ENCODE measurements at regions not wholly inside any gene's neighbourhood (a gene's known extent, or its start where the extent isn't known, plus 50 kb on each side); places are given as distances from the start of the nearest gene placed in this dataset.

DNA sequence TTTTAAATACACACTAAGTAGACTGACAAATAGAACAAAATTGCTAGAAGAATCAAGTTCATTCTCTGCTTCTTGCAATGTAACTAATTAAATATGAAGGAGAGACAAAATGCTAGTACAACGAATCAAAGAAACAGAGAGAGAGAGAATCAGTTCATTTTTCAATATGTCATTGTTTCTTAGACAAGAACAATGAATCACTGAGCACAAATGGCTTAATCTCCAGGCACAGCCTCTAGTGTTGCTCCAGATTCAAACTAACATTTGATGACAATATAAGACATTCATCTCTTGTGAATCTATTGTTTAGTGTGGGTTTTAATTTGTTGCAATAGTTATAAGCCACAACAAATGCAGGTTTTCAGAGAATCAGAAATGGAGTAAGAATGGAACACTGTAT is 357.4 kb upstream of the TMEM229A start:
- no peak for TF ChIP-seq POLR2A (IDR thresholded peaks at IDR 0.05)
- TF ChIP-seq, protein P1, sequence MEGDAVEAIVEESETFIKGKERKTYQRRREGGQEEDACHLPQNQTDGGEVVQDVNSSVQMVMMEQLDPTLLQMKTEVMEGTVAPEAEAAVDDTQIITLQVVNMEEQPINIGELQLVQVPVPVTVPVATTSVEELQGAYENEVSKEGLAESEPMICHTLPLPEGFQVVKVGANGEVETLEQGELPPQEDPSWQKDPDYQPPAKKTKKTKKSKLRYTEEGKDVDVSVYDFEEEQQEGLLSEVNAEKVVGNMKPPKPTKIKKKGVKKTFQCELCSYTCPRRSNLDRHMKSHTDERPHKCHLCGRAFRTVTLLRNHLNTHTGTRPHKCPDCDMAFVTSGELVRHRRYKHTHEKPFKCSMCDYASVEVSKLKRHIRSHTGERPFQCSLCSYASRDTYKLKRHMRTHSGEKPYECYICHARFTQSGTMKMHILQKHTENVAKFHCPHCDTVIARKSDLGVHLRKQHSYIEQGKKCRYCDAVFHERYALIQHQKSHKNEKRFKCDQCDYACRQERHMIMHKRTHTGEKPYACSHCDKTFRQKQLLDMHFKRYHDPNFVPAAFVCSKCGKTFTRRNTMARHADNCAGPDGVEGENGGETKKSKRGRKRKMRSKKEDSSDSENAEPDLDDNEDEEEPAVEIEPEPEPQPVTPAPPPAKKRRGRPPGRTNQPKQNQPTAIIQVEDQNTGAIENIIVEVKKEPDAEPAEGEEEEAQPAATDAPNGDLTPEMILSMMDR (IDR thresholded peaks at IDR 0.05 in 4 of 5, conservative IDR thresholded peaks at IDR 0.05 in 1 of 5) = no peak
